Islet of Langerhans (tissue), 1 donor: ENCODE measurements at regions not wholly inside any gene's neighbourhood (a gene's known extent, or its start where the extent isn't known, plus 50 kb on each side); places are given as distances from the start of the nearest gene placed in this dataset.

ENCODE experiments used
- FAIRE-seq: peaks from one replicate; lab custom pipeline; 2011; peaks lifted over from hg19 to GRCh38; lab: Jason Lieb, UNC

DNA sequence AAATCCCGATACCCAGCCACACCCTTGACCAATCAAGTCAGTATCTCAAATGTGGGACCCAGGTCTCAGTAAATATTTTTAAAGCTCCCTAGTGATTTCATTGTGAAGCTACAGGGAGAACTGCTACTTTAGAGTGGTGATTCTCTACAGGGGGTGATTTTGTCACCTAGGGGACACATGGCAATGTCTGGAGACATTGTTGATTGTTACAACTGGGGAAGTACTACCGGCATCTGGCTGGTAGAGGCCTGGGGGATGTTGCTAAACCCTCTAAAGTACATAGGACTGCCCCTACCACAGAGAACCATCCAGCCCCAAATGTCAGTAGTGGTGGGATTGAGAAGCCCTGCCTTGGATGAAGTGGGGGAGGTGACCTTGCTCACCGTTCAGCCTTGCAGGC, 152.9 kb downstream of the RPS24 start:
- FAIRE-seq = no peak

- FAIRE-seq = no peak
Measured at GRCh38 chr10:78187371-78187770, 153.7 kb downstream of the RPS24 start.

GRCh38 chr10:78188446-78188845, 154.8 kb downstream of the RPS24 start:
- FAIRE-seq = no peak

DNA sequence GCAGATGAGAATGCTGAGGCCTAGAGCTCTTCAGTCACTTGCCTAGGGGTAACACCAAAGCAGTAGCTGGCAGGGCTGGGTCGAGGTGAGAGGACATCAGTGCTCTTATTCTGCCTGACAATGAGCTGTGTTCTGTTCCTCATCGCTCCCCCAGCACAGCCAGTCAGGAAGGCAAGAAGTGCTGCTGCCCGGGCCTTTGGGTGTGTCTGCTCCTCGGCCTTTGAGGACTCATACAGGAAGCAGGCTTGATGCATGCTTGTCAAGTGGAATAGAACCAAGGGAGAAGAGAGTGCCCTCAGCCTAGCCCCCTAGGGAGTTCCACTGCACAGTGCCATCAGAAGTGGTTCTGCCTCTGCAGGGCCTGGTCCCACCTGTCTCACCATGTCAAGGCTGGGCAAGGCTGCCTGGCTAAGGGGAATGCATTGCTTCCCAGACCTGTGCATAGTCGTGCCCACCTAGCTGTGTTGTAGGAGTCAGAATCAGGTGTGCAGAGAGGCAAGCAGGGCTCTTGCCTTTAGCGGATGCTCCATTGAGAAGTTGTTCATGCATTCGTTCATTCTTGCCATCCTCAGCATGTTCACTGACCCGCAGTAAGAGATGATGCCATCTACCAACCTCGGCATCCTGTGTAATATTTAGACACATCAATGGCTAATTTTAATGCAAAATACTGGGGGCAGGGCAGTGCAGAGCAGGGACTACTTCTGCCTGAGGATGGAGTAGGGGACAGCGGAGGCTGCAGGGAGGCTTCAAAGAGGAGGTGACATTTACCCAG, 156.6 kb downstream of the RPS24 start:
- FAIRE-seq = no peak

GRCh38 chr10:78191301-78191700, 157.6 kb downstream of the RPS24 start:
- FAIRE-seq = no peak

- FAIRE-seq = no peak
Measured at GRCh38 chr10:78193189-78193588, 159.5 kb downstream of the RPS24 start.

DNA sequence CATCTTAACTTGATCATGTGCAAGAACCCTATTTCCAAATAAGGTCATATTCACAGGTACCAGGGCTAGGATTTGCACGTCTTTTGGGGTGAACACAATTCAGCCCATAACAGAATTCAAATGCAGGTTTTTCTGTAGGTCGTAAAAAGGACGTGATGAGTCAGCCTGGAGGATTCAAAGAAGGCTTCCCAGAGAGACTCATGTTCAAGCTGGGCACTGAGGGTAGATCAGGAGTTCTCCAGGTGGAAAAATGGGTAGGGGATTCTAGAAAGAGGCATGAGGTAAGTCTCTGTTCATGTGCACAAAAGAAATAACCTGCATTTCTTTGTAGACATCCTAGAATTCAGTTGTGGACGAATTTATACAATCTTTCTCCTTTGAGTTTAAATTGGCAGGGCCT, 160.4 kb downstream of the RPS24 start:
- no peak for FAIRE-seq

- no peak for FAIRE-seq
Measured at GRCh38 chr10:78194539-78195402, 161.1 kb downstream of the RPS24 start.

DNA sequence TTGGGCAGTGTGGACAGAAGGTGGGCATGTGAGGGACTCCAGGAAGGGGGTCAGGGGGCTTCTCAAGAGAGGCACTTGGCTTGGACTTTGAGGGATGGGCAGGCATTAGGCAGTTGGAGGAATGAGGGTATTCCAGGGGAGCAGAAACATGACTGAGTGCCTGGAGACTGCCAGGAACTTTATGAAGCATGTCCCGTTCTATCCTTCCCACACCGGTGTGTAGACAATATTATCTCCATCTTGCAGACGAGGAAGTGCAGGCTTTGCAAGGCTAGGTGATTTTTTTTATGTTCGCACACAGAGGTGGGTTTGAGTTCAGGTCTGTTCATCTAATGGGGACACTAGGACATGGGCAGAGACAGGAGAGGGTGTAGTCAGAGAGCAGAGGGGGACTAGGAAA, 162.7 kb downstream of the RPS24 start:
- FAIRE-seq = no peak

DNA sequence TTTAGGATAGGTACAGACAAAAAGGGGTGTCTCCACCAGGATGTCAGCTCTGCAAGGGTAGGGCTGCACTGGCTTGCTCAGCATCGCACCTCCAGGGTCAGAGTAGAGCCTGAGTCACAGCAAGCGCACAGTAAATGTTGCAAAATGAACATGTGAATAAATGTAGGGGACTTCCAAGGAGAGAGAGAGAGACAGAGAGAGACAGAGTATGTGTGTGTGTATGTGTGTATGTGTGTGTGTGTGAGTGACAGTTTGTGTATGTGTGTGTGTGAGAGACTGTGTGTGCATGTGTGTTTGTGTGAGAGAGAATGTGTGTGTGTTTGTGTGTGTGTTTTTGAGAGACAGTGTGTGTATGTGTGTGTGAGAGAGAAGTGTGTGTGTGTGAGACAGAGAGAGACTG, 163.3 kb downstream of the RPS24 start:
- FAIRE-seq = no peak

GRCh38 chr10:78197628-78198272, 164.1 kb downstream of the RPS24 start:
- no peak for FAIRE-seq

DNA sequence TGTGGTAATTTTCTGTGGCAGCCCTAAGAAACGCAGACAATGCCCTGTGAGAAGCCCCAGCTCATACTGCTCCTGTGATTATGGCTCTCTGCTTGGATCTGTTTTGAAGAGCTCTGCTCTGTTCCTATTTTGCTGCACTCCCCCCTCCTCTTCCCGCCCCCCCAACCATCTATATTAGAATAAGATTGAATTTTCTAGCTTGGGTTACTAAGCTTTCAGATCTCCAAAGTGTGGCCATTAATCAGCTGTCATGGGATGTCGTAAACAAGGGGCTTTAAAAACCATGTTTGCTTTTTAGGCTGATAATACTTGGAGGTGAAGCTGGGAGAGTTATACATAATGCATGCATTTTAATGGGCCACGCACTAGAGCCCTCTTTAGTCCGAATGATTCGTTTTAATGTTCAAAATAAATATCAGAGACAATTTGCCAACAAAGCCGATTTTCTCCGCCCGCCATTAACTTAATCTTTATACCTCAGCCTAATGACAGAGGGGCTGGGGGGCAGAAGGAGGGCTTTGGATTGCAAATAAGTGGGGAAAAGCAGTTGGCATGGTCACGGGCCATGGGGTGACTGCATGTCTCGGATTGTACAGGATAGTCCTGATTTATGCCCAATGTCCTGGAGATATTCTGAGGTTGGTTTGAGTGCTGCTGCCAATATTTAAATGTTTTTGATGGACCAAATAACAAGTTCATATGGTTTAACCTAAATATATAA, 165.5 kb downstream of the RPS24 start:
- FAIRE-seq = no peak

- no peak for FAIRE-seq
Measured at GRCh38 chr10:78199759-78200158, 166.1 kb downstream of the RPS24 start.

DNA sequence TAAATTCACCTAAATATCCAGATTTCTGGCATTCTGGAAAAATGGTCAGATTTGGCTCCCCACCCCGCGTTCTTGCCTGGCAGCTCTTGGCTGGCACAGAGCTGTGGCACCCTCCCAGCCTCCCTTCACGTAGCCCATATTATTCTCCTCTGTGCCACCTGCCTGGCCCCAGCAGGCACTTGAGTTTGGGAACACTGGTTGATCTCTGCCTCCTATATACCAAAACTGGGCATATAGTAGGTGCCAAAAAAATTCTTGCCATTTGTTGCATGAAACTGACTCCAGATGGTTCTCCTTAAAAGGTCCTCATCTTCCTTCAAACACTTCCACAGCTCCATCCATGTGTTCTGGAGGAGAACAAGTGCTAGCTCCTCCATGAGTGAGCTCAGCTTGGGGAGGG, 167.0 kb downstream of the RPS24 start:
- no peak for FAIRE-seq

GRCh38 chr10:78202386-78202785, 168.7 kb downstream of the RPS24 start:
- FAIRE-seq = no peak

DNA sequence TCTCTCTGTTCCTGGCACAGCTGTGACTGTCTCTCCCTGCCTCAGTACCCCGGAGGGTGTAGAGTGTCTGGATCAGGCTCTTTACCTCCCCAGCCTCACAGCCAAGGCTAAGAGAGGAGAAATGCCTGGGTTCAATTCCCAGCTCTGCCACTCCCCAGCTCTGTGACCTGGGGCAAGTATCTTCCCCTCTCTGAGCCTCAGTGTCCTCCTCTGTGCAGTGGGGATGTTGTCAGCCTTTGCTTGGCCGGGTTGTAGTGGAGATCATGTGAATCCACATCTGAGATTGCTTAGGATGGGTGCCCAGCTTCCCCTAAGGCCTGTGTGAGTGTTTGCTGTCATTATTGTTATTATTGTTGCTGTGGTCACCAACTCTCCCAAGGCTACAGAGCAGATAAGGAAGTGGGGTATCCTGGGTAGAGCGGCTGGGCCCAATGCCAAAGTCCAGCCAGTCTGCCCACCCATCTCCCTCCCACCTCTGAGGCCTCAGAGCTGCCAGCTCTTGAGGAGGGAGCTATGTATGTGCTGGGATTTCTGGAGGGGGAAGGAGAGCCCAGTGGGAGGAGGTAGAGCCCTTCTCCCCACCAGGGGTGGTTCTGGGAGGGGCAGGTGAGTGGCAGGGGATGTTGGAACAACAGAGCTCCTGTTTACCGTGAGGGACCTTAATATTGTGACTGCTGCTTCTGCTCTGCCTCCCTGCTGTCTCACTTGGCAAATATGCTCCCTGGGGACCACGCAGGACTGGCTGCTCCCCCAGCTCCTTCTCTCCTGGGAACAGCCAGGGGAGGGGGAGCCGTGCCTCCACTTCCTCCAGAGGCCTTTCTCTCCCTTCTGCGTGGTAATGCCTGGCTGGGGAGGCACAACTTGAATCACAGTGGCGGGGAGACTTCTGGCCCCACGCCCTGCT, 170.5 kb downstream of the RPS24 start:
- FAIRE-seq = no peak

DNA sequence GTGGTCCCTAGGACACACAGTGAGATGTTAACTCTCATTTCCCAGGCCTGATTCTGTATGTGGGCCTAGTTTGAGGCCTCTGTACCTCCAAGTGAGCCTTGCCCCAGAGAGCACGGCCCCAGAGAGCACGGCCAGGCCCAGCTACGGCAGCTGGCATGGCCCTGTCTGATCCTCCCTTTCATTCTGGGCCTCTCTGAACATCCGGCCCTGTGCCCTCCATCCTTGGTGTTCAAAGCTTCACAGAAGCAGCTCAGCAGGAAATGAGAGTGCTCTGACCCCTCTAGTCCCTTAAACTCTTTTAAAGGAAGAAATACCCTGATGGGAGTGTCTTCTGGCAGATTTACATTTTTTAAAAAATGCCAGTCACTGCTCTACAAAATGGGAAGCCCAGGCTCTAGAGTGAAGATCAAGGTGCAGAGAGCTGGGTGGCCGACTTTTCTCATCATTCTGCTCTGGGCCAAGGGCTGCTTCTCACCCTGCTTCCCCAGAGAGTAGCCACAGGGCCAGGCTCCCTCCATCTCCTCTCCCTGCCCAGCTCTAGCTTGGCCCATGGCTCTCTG, 171.9 kb downstream of the RPS24 start:
- no peak for FAIRE-seq

DNA sequence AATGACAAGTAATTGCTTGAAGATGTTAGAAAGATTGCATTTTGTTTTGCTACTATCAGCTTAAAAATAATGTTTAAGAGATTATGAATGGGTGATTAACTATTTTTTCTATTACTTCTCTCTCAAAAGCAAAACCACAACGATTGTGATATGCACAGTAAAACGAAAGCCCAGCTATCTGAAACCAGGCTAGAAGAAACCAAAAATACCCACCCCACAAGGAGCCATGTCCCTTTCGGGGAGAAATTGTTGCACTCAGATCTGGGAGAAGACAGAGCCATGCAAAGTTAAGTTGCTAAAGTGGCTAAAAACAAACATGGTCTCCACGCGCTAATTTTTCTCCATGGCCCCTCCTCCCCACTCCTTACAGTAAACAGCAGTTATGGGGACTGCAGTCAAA, 173.6 kb downstream of the RPS24 start:
- no peak for FAIRE-seq

- FAIRE-seq = no peak
Measured at GRCh38 chr10:78207776-78208175, 174.1 kb downstream of the RPS24 start.

DNA sequence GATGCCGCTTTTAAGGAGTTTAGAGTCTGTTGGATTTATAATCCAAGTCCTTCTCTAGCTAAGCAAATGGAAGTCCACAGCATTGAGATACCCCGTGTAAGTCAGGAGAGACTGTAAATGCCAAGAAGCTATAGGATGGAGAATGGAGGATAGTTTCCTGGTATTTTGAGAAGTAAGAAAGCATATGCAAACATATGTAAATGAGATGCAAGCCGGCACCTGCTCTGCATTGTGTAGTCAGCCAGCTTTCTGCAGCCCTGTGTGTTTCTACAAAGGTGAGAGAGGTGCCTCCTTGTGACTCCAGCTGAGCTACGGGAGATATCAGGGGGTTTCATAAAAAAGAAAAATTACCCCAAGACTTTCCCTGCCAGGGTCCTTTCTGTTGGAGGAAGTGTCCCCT, 176.3 kb downstream of the RPS24 start:
- FAIRE-seq = no peak

DNA sequence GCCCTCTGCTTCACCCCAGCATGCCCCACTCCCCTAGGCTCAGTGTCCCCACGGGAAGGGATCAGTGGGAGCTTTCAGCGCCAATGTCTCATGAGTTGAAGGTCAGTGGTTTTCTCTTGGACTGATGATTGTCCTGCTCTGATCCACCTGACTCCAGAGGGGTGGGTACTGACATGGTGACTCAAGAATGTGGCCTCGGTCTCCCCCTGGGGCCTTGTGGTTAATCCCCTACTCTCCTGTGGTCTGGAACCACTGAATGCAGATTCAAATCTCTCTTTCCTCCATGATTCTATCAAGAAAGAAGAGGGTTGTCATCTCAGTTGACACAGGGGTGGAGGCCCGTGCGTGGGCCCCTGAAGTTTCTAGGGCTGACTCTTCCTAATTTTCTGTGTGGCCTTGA, 176.9 kb downstream of the RPS24 start:
- FAIRE-seq = no peak
